ENCODE measurements at regions not wholly inside any gene's neighbourhood (a gene's known extent, or its start where the extent isn't known, plus 50 kb on each side); places are given as distances from the start of the nearest gene placed in this dataset.
"Not testable (repeated sequence)": the region's sequence is repeated elsewhere in the genome, so short reads cannot be mapped to it uniquely, and the experiment has no call there.

DNA sequence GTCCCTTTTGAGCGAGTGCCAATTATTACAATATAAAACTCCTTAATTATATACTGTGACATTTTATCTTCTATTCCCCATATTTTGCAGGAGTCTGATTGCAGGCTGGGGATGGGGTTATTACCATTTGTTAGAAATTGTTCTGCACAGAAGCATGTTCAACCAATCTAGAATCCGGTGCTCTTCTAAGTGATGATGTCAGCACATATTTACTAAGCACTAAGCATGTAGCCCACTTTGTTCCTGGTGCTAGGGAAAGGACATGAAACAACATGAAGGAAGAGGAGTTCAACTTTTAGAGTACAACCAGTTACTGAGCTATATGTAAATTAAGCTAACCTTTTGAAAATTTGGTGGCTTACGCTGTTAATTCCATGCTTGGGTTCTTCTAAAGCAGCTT lies 52.8 kb upstream of the IL1RAPL2 start:
- no peak for DNase-seq

DNA sequence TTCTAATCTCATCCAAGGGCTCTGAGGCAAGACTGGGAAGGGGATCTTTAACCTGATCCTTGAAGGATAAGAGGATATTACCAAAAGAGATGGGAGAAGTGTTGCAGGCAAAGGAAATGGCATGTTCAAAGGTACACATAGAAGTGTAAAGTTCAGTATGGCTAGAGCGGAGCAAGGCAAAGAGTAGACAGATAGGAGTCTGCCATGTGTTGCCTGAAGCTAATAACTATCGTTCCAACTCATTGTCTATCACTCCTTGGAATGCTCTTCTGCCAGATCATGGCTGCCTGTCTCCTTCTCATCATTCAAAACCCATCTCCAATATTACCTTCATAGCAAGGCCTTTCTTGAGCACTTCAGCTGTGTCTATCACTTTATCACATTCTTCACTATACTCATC lies 55.2 kb upstream of the IL1RAPL2 start:
- DNase-seq, result no peak

DNA sequence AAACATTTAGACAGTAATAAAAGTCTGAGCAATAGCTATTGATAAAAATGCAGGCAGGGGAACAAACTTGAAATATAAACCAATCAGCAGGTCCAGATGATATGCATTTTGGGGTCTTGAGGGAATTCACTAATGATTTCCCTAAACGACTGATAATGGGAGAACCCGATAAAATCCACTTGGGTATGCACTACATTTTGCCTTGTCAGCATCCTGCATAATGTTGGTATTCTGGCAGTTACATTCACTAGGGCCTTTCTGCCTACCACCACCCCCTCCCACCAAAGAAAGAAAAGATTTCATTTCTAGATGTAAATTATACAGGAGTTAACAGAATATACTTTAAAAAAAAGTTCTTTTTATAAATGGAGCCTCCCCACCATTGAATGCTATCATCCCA lies 63.5 kb upstream of the IL1RAPL2 start:
- no peak for DNase-seq

- no peak for DNase-seq
Observed at GRCh38 chrX:104488811-104489210, 77.2 kb upstream of the IL1RAPL2 start.

DNA sequence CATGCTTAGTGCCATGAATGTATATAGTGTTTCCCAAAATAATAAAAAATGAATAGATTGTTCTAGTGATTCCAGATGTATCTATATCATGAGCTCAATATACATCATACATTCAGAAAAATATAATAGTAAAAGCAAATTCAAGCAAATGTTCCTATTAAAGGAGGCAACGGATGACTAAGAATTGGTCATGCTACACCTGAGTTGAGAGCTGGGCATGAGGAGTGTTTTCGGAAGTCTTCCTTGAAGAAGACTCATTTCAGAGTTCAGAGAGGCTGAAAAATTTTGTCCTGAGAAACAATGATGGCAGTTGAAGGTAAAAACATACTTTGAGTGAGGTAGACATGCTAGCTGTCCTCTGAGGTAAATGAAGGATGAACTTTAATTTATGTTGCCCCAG lies 79.3 kb upstream of the IL1RAPL2 start:
- DNase-seq, result no peak

DNA sequence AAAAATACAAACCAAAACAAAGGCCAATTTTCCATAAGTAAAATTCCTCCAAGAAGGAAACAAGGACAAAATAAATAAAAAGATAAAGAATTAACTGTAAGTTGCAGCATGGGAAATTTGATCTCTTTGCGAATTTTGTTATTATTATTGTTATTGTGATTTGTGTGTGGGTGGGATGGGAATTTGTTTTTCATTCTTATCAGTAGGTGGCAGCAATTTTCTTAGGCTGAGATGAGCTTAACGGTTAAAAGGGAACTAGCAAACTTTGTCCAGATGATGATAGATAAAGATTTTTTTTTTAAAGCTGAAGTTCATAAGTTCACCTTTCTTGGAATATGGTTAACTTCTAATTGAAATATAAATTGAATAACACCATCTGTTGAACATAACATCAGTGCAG lies 83.2 kb upstream of the IL1RAPL2 start:
- DNase-seq, result no peak

GRCh38 chrX:104469771-104470170 lies 96.2 kb upstream of the IL1RAPL2 start:
- no peak for DNase-seq

- DNase-seq, result no peak
Observed at GRCh38 chrX:104459796-104460195, 106.2 kb upstream of the IL1RAPL2 start.

GRCh38 chrX:104457130-104457529 lies 108.9 kb upstream of the IL1RAPL2 start:
- not testable (repeated sequence) for DNase-seq

DNA sequence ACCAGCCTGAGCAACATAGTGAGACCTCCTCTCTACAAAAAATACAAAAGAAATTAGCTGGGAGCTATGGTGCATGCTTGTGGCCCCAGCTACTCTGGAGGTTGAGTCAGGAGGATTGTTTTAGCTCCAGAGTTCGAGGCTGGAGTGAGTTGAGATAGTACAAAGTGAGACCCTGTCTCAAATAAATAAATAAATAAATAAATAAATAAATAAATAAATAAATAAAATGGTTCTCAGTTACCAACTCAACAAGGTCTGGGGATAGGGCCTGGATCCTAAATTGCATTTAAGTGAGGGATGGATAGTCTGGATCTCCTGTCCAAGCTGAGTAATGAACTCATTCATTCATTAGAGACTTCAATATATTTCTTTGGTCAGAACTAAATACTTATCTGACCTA lies 115.7 kb upstream of the IL1RAPL2 start:
- no peak for DNase-seq

- no peak for DNase-seq
Observed at GRCh38 chrX:104445591-104445990, 120.4 kb upstream of the IL1RAPL2 start.

DNA sequence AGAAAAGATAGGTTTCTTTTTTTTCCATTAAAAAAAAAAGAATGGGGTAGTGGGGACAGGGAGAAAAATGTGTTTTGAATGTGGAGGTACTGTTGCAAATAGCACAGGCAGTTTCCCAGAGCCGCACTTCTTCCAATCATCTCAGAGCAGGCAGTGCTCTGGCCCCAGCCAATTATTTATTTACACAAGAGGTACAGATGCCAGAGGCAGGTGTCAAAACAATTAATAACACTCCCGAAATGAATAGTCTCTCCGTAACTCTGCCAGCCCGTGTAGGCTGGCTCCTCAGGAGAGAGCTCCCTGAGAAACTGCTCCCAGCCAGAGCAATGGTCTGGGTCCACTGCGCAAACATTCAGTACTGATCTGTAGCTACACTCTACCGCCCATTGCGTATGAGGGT lies 130.8 kb upstream of the IL1RAPL2 start:
- no peak for DNase-seq

DNA sequence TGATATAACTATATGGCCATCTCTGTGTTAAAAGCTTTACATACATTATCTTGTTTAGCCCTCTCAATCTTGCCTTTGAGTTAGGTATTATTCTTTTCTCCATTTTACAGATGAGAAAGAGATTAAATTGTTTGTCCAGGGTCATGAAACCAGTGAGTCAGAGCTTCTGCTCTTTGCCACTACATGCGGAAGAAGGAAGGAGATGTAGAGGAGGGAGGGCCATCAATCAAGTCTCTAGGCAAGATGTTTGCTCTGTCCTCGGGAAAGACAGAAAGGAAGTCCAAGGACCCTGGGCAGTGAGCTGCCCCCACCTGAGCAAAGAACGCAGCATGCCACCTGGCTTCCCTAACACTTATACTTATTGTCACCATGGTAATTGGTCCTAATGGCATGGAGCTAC lies 133.7 kb upstream of the IL1RAPL2 start:
- no peak for DNase-seq

DNA sequence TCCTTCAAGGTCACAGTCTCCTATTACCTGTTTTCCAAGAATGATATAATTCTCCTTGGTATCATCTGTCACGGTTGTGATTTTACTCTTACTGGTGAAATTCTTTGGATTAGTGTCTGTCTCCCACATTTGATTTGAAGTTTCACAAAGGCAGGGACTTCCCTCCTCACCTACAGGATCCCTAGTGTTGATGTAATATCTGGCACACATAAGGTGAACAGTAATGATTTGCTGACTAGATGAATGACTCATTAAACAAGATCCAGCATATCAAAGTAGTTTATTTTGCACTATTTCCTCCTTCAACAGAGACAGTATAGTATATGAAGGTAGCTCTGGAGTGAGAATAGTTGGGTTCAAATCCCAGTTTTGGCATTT lies 135.3 kb upstream of the IL1RAPL2 start:
- no peak for DNase-seq

GRCh38 chrX:104430072-104430741 lies 135.8 kb upstream of the IL1RAPL2 start:
- no peak for DNase-seq

GRCh38 chrX:104428231-104428630 lies 137.8 kb upstream of the IL1RAPL2 start:
- DNase-seq, result no peak

DNA sequence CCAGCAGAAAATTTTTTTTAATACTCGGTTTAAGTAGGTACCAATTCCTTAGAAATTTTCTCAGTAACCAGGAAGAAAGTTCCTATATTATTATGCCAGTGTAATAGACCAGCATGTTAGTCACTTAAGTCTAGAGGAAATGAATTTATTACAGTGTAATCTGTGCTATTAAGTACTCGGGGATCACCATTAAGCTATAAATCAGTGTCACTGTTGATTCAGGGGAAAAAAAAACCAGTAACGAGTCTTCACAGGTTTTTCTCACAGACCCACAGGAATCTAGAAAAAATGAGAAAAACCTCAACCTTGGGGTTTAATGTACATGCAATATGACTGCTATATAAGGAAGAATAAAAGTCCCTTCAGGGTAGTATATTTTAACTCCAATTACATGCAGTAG lies 138.3 kb upstream of the IL1RAPL2 start:
- DNase-seq, result no peak

DNA sequence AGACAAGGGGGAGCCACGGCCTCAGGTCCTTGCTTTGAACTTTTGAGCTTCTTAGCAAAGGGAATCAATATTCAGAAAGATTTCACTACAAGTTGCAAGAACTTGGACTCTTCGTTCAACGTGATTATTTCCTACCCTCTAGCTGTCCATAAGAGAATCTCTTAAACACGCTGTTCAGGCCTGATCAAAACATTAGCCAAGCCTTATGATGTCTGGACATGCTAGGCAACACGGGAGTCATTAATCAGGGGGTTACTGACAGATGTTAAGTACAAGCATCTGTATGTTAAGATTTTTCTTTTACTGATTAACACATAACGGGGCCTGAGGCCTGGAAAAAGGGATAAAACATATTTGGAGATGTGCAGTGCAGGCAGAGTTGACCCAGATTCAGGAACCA lies 138.9 kb upstream of the IL1RAPL2 start:
- DNase-seq, result no peak

DNA sequence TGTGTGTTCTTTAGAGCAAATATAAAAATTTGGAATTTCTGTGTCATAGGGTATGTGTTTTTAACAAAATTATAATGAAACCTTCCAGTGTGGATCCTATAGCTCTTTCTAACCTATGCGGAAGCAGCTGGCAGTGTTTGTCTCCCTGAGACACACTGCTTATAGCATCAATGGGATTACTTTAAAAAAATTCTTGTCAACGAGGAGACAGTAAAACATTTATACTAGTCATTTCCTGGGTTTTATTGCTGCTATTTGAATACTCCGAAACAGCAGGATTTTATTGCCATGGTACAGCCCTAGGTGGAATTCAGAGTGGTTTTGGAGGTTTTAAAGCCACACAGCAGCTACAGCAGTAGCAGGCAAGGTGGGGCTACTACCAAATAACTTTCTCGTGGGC lies 145.1 kb upstream of the IL1RAPL2 start:
- DNase-seq, result no peak

- no peak for DNase-seq
Observed at GRCh38 chrX:104419926-104420325, 146.1 kb upstream of the IL1RAPL2 start.

- no peak for DNase-seq
Observed at GRCh38 chrX:104419211-104419610, 146.8 kb upstream of the IL1RAPL2 start.

- DNase-seq, result no peak
Observed at GRCh38 chrX:104411800-104412199, 154.2 kb upstream of the IL1RAPL2 start.

DNA sequence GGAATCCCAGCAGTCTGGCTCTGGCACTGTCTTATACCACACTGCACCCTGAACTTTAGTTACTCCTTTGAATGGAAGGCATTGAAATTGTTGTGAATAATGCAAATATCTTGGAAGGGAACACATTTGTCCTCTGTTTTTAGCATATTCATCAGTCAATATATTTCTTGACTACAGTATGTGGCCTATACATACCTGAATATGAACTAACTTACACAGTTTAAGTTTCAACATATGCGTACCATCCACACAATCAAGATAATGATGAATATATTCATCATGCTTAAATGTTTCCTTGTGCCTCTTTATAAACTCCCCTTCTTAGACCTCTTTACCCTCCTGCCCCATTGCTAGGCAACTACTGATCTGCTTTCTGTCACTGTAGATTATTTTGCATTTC lies 145.7 kb upstream of the ESX1 start:
- no peak for DNase-seq

DNA sequence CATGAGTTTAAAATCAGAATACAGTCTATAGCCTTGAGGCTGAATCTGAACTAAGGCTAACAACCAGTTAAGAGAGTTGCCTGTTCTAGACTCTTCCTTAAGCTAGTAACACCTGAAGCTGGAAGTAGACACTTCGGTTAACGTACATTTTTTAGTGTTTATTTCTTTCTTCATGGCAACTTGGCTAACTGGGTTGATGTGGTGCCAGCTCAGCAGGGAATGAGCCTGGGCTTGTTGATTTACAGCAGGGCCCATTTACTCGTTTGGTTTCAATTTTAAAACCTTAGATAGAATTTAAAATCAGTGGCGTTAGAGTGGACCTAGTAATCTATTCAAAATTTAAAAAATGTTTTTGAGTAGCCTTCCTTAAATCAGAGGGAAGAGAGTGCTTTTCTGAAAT lies 137.6 kb upstream of the ESX1 start:
- no peak for DNase-seq

DNA sequence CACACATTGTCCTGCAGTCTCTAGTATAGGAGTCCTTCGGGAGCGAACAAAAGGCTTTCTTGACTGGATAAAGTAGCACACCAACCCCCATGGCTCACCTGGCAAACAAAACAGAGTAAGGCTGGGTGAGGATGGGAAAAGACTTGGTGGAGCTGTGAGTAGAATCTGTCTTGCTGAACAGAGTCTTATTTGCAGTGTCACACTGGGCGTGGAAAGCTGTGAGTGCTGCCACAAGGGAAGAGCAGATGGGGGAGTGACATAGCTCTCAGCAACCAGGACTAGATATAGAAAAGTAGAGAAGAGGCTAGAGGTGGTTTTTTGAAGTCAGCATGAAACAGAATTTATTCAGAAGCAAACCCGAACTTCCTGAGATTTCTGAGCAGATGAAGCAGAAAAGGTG lies 137.2 kb upstream of the ESX1 start:
- DNase-seq, result no peak

GRCh38 chrX:104376937-104377336 lies 122.2 kb upstream of the ESX1 start:
- no peak for DNase-seq
